ENCODE measurements at regions not wholly inside any gene's neighbourhood (a gene's known extent, or its start where the extent isn't known, plus 50 kb on each side); places are given as distances from the start of the nearest gene placed in this dataset.
A peak's percentile ranks its signal among the peaks of the same experiment; 100 is the strongest.

- no peak for TF ChIP-seq CTCF (IDR thresholded peaks at IDR 0.05)
- Mint-ChIP-seq H3K27me3 (ENCODE audit: low read depth in 3 of 3) (no peaks in the 10 kb centered on the region), H3K27ac (peak overlapping the region in 1 of 7 donors; percentile 37), H3K4me1 (peaks cover 9% of the 10 kb centered on the region), H3K4me3 (peak overlapping the region; percentile 63 to 75), H3K9me3 (peaks cover 0 to 4% (median 0%) of the 10 kb centered on the region in 7 donors), H3K36me3 (no peaks in the 10 kb centered on the region)
- Histone ChIP-seq H3K27ac (ENCODE audit: low read depth in 1 of 2, low read length in 2 of 2) (no peak overlapping the region), H3K27me3 (ENCODE audit: control insufficient read depth in 2 of 2, insufficient read depth in 2 of 2, low read length in 2 of 2) (no peaks in the 10 kb centered on the region), H3K9ac (ENCODE audit: insufficient read depth, low read length, poor library complexity, severe bottlenecking) (peak overlapping the region; percentile 45), H4K20me1 (ENCODE audit: insufficient read depth, low read length) (no peaks in the 10 kb centered on the region), H2AFZ (ENCODE audit: insufficient read depth, low read depth, low read length, poor library complexity, severe bottlenecking) (peak overlapping the region; percentile 59), H3K4me3 (replicated peaks in 1 of 3; ENCODE audit: low read depth in 2 of 3, low read length in 3 of 3) (peak overlapping the region in 2 of 3 experiments; percentile 50 to 63), H3K4me2 (replicated peaks; ENCODE audit: extremely low read depth, low read length, poor library complexity, severe bottlenecking) (peak overlapping the region; percentile 70), H3K9me3 (replicated peaks in 1 of 2; ENCODE audit: control insufficient read depth in 1 of 2, insufficient read depth in 1 of 2, low read length in 2 of 2) (no peaks in the 10 kb centered on the region), H3K4me1 (ENCODE audit: control insufficient read depth in 1 of 2, insufficient read depth in 2 of 2, low read length in 2 of 2) (peaks cover 3 to 4% of the 10 kb centered on the region in 2 donors), H3K79me2 (ENCODE audit: insufficient read depth, low read length) (no peaks in the 10 kb centered on the region), H3K36me3 (replicated peaks in 1 of 2; ENCODE audit: control insufficient read depth in 1 of 2, insufficient read depth in 2 of 2, low read length in 2 of 2) (no peaks in the 10 kb centered on the region)
- intact Hi-C loops (cut with micrococcal nuclease) = no loop called here
- no peak for DNase-seq
- WGBS (ENCODE audit: insufficient coverage) = 88% methylated on average over 5 of the region's 10 CpGs
Observed at GRCh38 chr2:7625392-7626138, 708.4 kb downstream of the RNF144A start.

DNA sequence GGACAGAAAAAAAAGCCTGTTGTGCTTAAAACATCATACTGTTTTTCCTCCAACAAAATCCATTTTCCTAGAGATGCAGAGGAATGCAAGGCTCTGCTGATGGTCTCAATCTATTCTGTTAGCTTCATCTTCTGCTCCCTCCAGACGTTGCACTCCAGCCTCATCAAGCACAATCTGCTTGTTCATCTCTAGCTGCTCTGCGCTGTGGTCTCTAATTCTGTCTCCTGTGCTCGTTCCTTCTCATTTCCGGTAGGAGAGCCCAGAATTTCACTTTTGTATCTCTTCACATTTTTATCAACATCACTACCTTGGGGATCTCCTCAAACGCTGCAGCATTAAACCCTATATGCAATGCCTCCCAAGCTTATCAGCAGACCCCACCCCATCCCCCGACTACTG is 708.9 kb downstream of the RNF144A start:
- Histone ChIP-seq H3K4me1 (ENCODE audit: control insufficient read depth in 1 of 2, insufficient read depth in 2 of 2, low read length in 2 of 2) (peaks cover 3 to 4% of the 10 kb centered on the region in 2 donors), H3K27me3 (ENCODE audit: control insufficient read depth in 2 of 2, insufficient read depth in 2 of 2, low read length in 2 of 2) (no peaks in the 10 kb centered on the region), H3K4me2 (replicated peaks; ENCODE audit: extremely low read depth, low read length, poor library complexity, severe bottlenecking) (no peak overlapping the region), H3K4me3 (replicated peaks in 1 of 3; ENCODE audit: low read depth in 2 of 3, low read length in 3 of 3) (no peak overlapping the region), H3K79me2 (ENCODE audit: insufficient read depth, low read length) (no peaks in the 10 kb centered on the region), H3K9ac (ENCODE audit: insufficient read depth, low read length, poor library complexity, severe bottlenecking) (no peak overlapping the region), H3K36me3 (replicated peaks in 1 of 2; ENCODE audit: control insufficient read depth in 1 of 2, insufficient read depth in 2 of 2, low read length in 2 of 2) (no peaks in the 10 kb centered on the region), H4K20me1 (ENCODE audit: insufficient read depth, low read length) (no peaks in the 10 kb centered on the region), H3K27ac (ENCODE audit: low read depth in 1 of 2, low read length in 2 of 2) (no peak overlapping the region), H3K9me3 (replicated peaks in 1 of 2; ENCODE audit: control insufficient read depth in 1 of 2, insufficient read depth in 1 of 2, low read length in 2 of 2) (no peaks in the 10 kb centered on the region), H2AFZ (ENCODE audit: insufficient read depth, low read depth, low read length, poor library complexity, severe bottlenecking) (no peak overlapping the region)
- Mint-ChIP-seq H3K9me3 (peaks cover 0 to 6% (median 0%) of the 10 kb centered on the region in 7 donors), H3K27me3 (ENCODE audit: low read depth in 3 of 3) (no peaks in the 10 kb centered on the region), H3K4me1 (peaks cover 9% of the 10 kb centered on the region), H3K36me3 (no peaks in the 10 kb centered on the region), H3K4me3 (no peak overlapping the region), H3K27ac (no peak overlapping the region)
- DNase-seq = no peak
- WGBS (ENCODE audit: insufficient coverage) = 84% methylated on average over 6 of the region's 6 CpGs
- no peak for TF ChIP-seq CTCF (IDR thresholded peaks at IDR 0.05)
- intact Hi-C loops (cut with micrococcal nuclease) = no loop called here

Measured in CD14-positive monocyte (primary cell).